ENCODE measurements at regions not wholly inside any gene's neighbourhood (a gene's known extent, or its start where the extent isn't known, plus 50 kb on each side); places are given as distances from the start of the nearest gene placed in this dataset.

- no peak overlapping the region for H3K4me3 ChIP-seq (ENCODE audit: low read depth, low read length)
- no peak for TF ChIP-seq CTCF (IDR thresholded peaks at IDR 0.05; ENCODE audit: low read depth, low read length)
- DNase-seq (ENCODE audit: low read depth, low spot score) = no peak
- in situ Hi-C loops (cut with HindIII; ENCODE audit: low sequenced_read_pairs) = no loop called here
These were observed 135.1 kb upstream of the ERCC6L2 start for GRCh38 chr9:95740217-95741004.

GRCh38 chr9:95738438-95738837 is 137.1 kb upstream of the ERCC6L2 start:
- TF ChIP-seq CTCF (IDR thresholded peaks at IDR 0.05; ENCODE audit: low read depth, low read length) = no peak
- no peak for DNase-seq (ENCODE audit: low read depth, low spot score)
- no peak overlapping the region for H3K4me3 ChIP-seq (ENCODE audit: low read depth, low read length)
- in situ Hi-C loops (cut with HindIII; ENCODE audit: low sequenced_read_pairs) = no loop called here

GRCh38 chr9:95736891-95737522 is 138.5 kb upstream of the ERCC6L2 start:
- DNase-seq (ENCODE audit: low read depth, low spot score) = no peak
- no peak for TF ChIP-seq CTCF (IDR thresholded peaks at IDR 0.05; ENCODE audit: low read depth, low read length)
- H3K4me3 ChIP-seq (ENCODE audit: low read depth, low read length) = no peak overlapping the region
- in situ Hi-C loops (cut with HindIII; ENCODE audit: low sequenced_read_pairs) = no loop called here

GRCh38 chr9:95736370-95736769 is 139.1 kb upstream of the ERCC6L2 start:
- in situ Hi-C loops (cut with HindIII; ENCODE audit: low sequenced_read_pairs) = no loop called here
- H3K4me3 ChIP-seq (ENCODE audit: low read depth, low read length) = no peak overlapping the region
- peak; percentile 53 for TF ChIP-seq CTCF (IDR thresholded peaks at IDR 0.05; ENCODE audit: low read depth, low read length)
- DNase-seq (ENCODE audit: low read depth, low spot score) = no peak

- in situ Hi-C loops (cut with HindIII; ENCODE audit: low sequenced_read_pairs) = no loop called here
- DNase-seq (ENCODE audit: low read depth, low spot score) = no peak
- no peak for TF ChIP-seq CTCF (IDR thresholded peaks at IDR 0.05; ENCODE audit: low read depth, low read length)
- H3K4me3 ChIP-seq (ENCODE audit: low read depth, low read length) = no peak overlapping the region
These were observed 139.8 kb upstream of the ERCC6L2 start for GRCh38 chr9:95735701-95736100.

GRCh38 chr9:95733741-95734666 is 141.5 kb upstream of the ERCC6L2 start:
- no peak for TF ChIP-seq CTCF (IDR thresholded peaks at IDR 0.05; ENCODE audit: low read depth, low read length)
- no peak overlapping the region for H3K4me3 ChIP-seq (ENCODE audit: low read depth, low read length)
- in situ Hi-C loops (cut with HindIII; ENCODE audit: low sequenced_read_pairs) = no loop called here
- no peak for DNase-seq (ENCODE audit: low read depth, low spot score)

Data from astrocyte of the spinal cord (primary cell).